T-helper 2 cell (primary cell): ENCODE measurements at regions not wholly inside any gene's neighbourhood (a gene's known extent, or its start where the extent isn't known, plus 50 kb on each side); places are given as distances from the start of the nearest gene placed in this dataset.

Experiments
- DNase-seq, 5 experiments: peaks; one replicate each; pipeline versions ENCODE4 v3.0.0 to v3.0.0-alpha.2; 2012 to 2022

- DNase-seq: no peak
Measured at GRCh38 chr14:64639340-64639821, 64.8 kb upstream of the PLEKHG3 start.

GRCh38 chr14:64640839-64641238, 63.4 kb upstream of the PLEKHG3 start:
- DNase-seq: no peak

GRCh38 chr14:64641760-64642159, 62.5 kb upstream of the PLEKHG3 start:
- no peak for DNase-seq

- no peak for DNase-seq
Measured at GRCh38 chr14:64643709-64644108, 60.5 kb upstream of the PLEKHG3 start.

- no peak for DNase-seq
Measured at GRCh38 chr14:64644629-64645028, 59.6 kb upstream of the PLEKHG3 start.

- DNase-seq: no peak
Measured at GRCh38 chr14:64645220-64645892, 58.9 kb upstream of the PLEKHG3 start.

- no peak for DNase-seq
Measured at GRCh38 chr14:64646103-64646502, 58.1 kb upstream of the PLEKHG3 start.

- no peak for DNase-seq
Measured at GRCh38 chr14:64649383-64649998, 54.7 kb upstream of the PLEKHG3 start.

GRCh38 chr14:64653900-64654245, 50.4 kb upstream of the PLEKHG3 start:
- DNase-seq: no peak

GRCh38 chr14:64654246-64654900, 49.9 kb upstream of the PLEKHG3 start:
- DNase-seq: peak in 1 of 5 experiments; percentile 20
